Nephron (organoid): ENCODE measurements at regions not wholly inside any gene's neighbourhood (a gene's known extent, or its start where the extent isn't known, plus 50 kb on each side); places are given as distances from the start of the nearest gene placed in this dataset.
A peak's percentile ranks its signal among the peaks of the same experiment; 100 is the strongest.

Source experiments
- H3K27ac Mint-ChIP-seq, 3 experiments: 2 replicates each; pipeline ENCODE4 v1.8.0; 2020; ENCODE audit warnings: mixed read lengths in 3 of 3, mild to moderate bottlenecking in 2 of 3, moderate library complexity in 1 of 3
- H3K27me3 Mint-ChIP-seq: 2 replicates; pipeline ENCODE4 v1.8.0; 2021; ENCODE audit warnings: low read depth, mild to moderate bottlenecking, moderate library complexity, mixed read lengths
- H3K36me3 Mint-ChIP-seq: 2 replicates; pipeline ENCODE4 v1.8.0; 2020; ENCODE audit warnings: low read depth, mixed read lengths
- H3K4me1 Mint-ChIP-seq: 2 replicates; pipeline ENCODE4 v1.8.0; 2020; ENCODE audit warnings: mixed read lengths
- H3K4me3 Mint-ChIP-seq, 3 experiments: 2 replicates each; pipeline ENCODE4 v1.8.0; 2020; ENCODE audit warnings: mild to moderate bottlenecking in 3 of 3, mixed read lengths in 3 of 3, moderate library complexity in 2 of 3
- H3K9me3 Mint-ChIP-seq: 2 replicates; pipeline ENCODE4 v1.8.0; 2020; ENCODE audit warnings: mixed read lengths
- TF ChIP-seq, protein P1 (sequence below), 3 experiments: fragments of 200-600 bp; sonication (generic); IDR thresholded peaks; one replicate each; pipeline ENCODE4 v1.5.0; 2021; ENCODE audit warnings: antibody characterized with exemption in 3 of 3; ENCODE audit not compliant: unreplicated experiment in 3 of 3

DNA sequence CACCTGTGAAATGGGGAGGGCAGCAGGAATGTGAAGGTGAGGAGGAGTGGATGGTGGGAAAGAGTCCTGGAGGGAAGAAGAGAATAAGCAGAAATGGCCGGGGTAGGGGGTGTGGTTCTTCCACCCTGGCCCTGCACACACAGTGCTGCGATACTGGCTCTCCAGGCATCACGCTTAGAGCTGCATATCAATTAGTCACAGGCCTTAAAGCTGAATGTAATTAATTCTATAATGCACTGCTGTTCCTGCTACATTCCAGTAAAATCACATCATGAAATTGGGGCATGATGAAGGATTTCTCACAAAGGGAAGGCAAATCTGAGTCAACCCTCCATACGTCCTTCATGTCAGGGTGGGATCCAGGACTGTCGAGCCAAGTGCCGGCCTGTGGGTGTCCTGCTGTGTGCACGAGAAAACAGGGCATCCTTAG lies 566.1 kb downstream of the BCL11B start:
- H3K27me3 Mint-ChIP-seq: peaks cover 8% of the 10 kb centered on the region
- no peaks in the 10 kb centered on the region for H3K9me3 Mint-ChIP-seq
- peaks cover 9% of the 10 kb centered on the region for H3K4me1 Mint-ChIP-seq
- H3K36me3 Mint-ChIP-seq: no peaks in the 10 kb centered on the region
- H3K27ac Mint-ChIP-seq: no peak overlapping the region
- TF ChIP-seq, protein P1, sequence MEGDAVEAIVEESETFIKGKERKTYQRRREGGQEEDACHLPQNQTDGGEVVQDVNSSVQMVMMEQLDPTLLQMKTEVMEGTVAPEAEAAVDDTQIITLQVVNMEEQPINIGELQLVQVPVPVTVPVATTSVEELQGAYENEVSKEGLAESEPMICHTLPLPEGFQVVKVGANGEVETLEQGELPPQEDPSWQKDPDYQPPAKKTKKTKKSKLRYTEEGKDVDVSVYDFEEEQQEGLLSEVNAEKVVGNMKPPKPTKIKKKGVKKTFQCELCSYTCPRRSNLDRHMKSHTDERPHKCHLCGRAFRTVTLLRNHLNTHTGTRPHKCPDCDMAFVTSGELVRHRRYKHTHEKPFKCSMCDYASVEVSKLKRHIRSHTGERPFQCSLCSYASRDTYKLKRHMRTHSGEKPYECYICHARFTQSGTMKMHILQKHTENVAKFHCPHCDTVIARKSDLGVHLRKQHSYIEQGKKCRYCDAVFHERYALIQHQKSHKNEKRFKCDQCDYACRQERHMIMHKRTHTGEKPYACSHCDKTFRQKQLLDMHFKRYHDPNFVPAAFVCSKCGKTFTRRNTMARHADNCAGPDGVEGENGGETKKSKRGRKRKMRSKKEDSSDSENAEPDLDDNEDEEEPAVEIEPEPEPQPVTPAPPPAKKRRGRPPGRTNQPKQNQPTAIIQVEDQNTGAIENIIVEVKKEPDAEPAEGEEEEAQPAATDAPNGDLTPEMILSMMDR (IDR thresholded peaks at IDR 0.05; ENCODE audit: unreplicated experiment in 3 of 3): no peak
- H3K4me3 Mint-ChIP-seq: no peak overlapping the region

DNA sequence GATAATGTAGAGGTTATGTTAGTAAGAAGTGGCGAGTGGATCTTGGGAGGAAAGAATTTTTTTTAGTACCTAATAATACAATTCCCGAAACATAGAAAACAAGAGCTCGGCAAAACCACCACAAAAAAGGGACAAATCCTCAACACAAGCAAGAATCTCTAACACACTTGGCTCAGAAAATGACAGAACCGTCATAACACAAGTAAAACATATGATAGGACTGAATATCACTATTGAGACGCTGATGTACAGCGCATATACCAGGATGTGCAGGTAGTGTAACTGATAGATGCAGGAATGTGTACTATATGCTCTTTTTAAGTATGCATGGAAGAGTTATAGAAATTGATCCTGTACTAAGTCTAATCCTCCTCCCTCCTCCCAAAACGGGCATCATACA lies 564.5 kb downstream of the BCL11B start:
- TF ChIP-seq, protein P1 (IDR thresholded peaks at IDR 0.05; ENCODE audit: unreplicated experiment in 3 of 3): no peak
- no peaks in the 10 kb centered on the region for H3K36me3 Mint-ChIP-seq
- no peaks in the 10 kb centered on the region for H3K9me3 Mint-ChIP-seq
- no peak overlapping the region for H3K4me3 Mint-ChIP-seq
- H3K27ac Mint-ChIP-seq: no peak overlapping the region
- H3K27me3 Mint-ChIP-seq: peaks cover 3% of the 10 kb centered on the region
- peaks cover 14% of the 10 kb centered on the region for H3K4me1 Mint-ChIP-seq

DNA sequence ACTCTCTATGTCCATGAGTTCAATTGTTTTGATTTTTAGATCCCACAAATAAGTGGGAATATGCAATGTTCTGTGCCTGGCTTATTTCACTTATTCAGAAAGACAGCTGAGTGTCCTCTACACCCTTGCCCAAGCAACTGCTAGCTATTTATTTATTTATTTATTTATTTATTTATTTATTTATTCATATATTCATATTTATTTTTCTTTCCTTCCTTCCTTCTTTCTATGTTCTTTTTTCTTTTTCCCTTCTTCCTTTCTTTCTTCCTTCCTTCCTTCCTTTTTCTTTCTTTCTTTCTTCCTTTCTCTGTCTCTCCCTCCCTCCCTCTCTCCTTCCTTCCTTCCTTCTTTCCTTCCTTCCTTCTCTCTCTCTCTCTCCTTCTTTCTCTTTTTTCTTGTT lies 563.4 kb downstream of the BCL11B start:
- Mint-ChIP-seq H3K4me3 (no peak overlapping the region), H3K27ac (no peak overlapping the region), H3K27me3 (peaks cover 3% of the 10 kb centered on the region), H3K4me1 (peaks cover 14% of the 10 kb centered on the region), H3K36me3 (no peaks in the 10 kb centered on the region), H3K9me3 (no peaks in the 10 kb centered on the region)
- TF ChIP-seq, protein P1 (IDR thresholded peaks at IDR 0.05; ENCODE audit: unreplicated experiment in 3 of 3): no peak

DNA sequence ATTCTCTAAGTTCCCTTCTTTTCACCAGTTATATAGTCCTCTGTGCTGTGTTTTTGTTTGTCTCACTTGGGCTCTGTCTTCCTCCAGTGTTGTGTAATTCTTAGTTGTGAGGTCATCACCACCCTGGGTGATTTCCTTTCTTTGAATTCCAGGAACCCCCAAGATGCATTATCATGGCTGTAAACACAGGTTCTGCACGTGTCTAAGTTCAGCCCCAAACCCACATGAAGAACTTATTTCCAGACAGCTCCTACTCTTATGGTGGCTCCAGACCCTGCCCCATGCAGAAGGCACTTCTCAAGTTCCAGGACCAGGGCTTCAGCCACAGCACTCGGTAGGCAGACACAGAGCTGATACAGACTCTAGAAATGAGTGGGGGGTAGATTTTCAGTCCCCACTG lies 560.5 kb downstream of the BCL11B start:
- H3K27me3 Mint-ChIP-seq: peaks cover 4% of the 10 kb centered on the region
- H3K4me3 Mint-ChIP-seq: no peak overlapping the region
- H3K4me1 Mint-ChIP-seq: peaks cover 30% of the 10 kb centered on the region
- no peak overlapping the region for H3K27ac Mint-ChIP-seq
- TF ChIP-seq, protein P1 (IDR thresholded peaks at IDR 0.05; ENCODE audit: unreplicated experiment in 3 of 3): no peak
- no peaks in the 10 kb centered on the region for H3K36me3 Mint-ChIP-seq
- H3K9me3 Mint-ChIP-seq: no peaks in the 10 kb centered on the region

GRCh38 chr14:98714626-98715425 lies 557.2 kb downstream of the BCL11B start:
- Mint-ChIP-seq H3K36me3 (no peaks in the 10 kb centered on the region), H3K4me3 (peak overlapping the region in 1 of 3 experiments; percentile 0), H3K9me3 (no peaks in the 10 kb centered on the region), H3K27me3 (peaks cover 18% of the 10 kb centered on the region), H3K4me1 (peaks cover 36% of the 10 kb centered on the region), H3K27ac (peak overlapping the region in 1 of 3 experiments; percentile 12)
- TF ChIP-seq, protein P1 (IDR thresholded peaks at IDR 0.05; ENCODE audit: unreplicated experiment in 3 of 3): no peak

GRCh38 chr14:98716133-98716532 lies 555.9 kb downstream of the BCL11B start:
- no peak overlapping the region for H3K27ac Mint-ChIP-seq
- TF ChIP-seq, protein P1 (IDR thresholded peaks at IDR 0.05; ENCODE audit: unreplicated experiment in 3 of 3): no peak
- no peaks in the 10 kb centered on the region for H3K36me3 Mint-ChIP-seq
- H3K4me1 Mint-ChIP-seq: peaks cover 35% of the 10 kb centered on the region
- no peak overlapping the region for H3K4me3 Mint-ChIP-seq
- H3K27me3 Mint-ChIP-seq: peaks cover 18% of the 10 kb centered on the region
- H3K9me3 Mint-ChIP-seq: no peaks in the 10 kb centered on the region
